T47D (cell line): ENCODE measurements at regions not wholly inside any gene's neighbourhood (a gene's known extent, or its start where the extent isn't known, plus 50 kb on each side); places are given as distances from the start of the nearest gene placed in this dataset.

Experiments used
- DNase-seq, 2 experiments: peaks; one replicate each; pipeline versions ENCODE4 v3.0.0 to v3.0.0-alpha.2; 2011 to 2012; ENCODE audit warnings: low read depth in 1 of 2, low spot score in 1 of 2
- JUND ChIP-seq: IDR thresholded peaks from 2 replicates; pipeline ENCODE4 v1.6.1; 2012; ENCODE audit warnings: low read depth
- in situ Hi-C: cut with HindIII; loops from 2 replicates; pipeline ENCODE4 v1.10.0; 2016; ENCODE audit warnings: low sequenced_read_pairs, low pct_unique_long_range_greater_than_20kb

- no peak for DNase-seq
- TF ChIP-seq JUND = no peak
- in situ Hi-C loops = no loop called here
Observed at GRCh38 chr7:17598305-17598704, 299.9 kb downstream of the AHR start.

- no peak for DNase-seq
- TF ChIP-seq JUND = no peak
Observed at GRCh38 chr7:17598846-17599245, 300.4 kb downstream of the AHR start.

GRCh38 chr7:17599733-17600339 is 301.4 kb downstream of the AHR start:
- peak in 1 of 2 experiments; percentile 20 for DNase-seq
- TF ChIP-seq JUND = no peak
- in situ Hi-C loops = no loop called here

More at GRCh38 chr7:17598846-17599245, 300.4 kb downstream of the AHR start:
- in situ Hi-C loops = no loop called here

- TF ChIP-seq JUND = peak; percentile 88
- DNase-seq = peak; percentile 35 to 81
- in situ Hi-C loops = no loop called here
Observed at GRCh38 chr7:17600340-17600752, 301.9 kb downstream of the AHR start.

GRCh38 chr7:17601921-17602320 is 303.5 kb downstream of the AHR start:
- TF ChIP-seq JUND = no peak
- DNase-seq = no peak
- in situ Hi-C loops = no loop called here

- in situ Hi-C loops = no loop called here
- TF ChIP-seq JUND = no peak
- DNase-seq = no peak
Observed at GRCh38 chr7:17608114-17608833, 309.8 kb downstream of the AHR start.

GRCh38 chr7:17611611-17612010 is 313.2 kb downstream of the AHR start:
- no peak for DNase-seq
- no peak for TF ChIP-seq JUND
- in situ Hi-C loops = no loop called here

GRCh38 chr7:17613338-17614041 is 315.0 kb downstream of the AHR start:
- no peak for DNase-seq
- in situ Hi-C loops = no loop called here
- TF ChIP-seq JUND = no peak

GRCh38 chr7:17617380-17617779 is 318.9 kb downstream of the AHR start:
- no peak for TF ChIP-seq JUND
- in situ Hi-C loops = no loop called here
- no peak for DNase-seq

GRCh38 chr7:17617857-17618651 is 319.6 kb downstream of the AHR start:
- TF ChIP-seq JUND = no peak
- DNase-seq = no peak
- in situ Hi-C loops = no loop called here

- peak; percentile 91 for TF ChIP-seq JUND
- DNase-seq = peak in 1 of 2 experiments; percentile 70
- in situ Hi-C loops = no loop called here
Observed at GRCh38 chr7:17618652-17618974, 320.2 kb downstream of the AHR start.

- peak in 1 of 2 experiments; percentile 67 for DNase-seq
- peak; percentile 41; the same call in 1 of the 2 replicates for TF ChIP-seq JUND
- in situ Hi-C loops = no loop called here
Observed at GRCh38 chr7:17619196-17619818, 320.9 kb downstream of the AHR start.
